GM12891 (cell line): ENCODE measurements at regions not wholly inside any gene's neighbourhood (a gene's known extent, or its start where the extent isn't known, plus 50 kb on each side); places are given as distances from the start of the nearest gene placed in this dataset.

Source experiments
- DNase-seq: peaks from one replicate; pipeline ENCODE4 v3.0.0; 2011; ENCODE audit warnings: low spot score; ENCODE audit not compliant: insufficient read length
- FAIRE-seq: peaks from 2 replicates; lab custom pipeline; 2011; peaks lifted over from hg19 to GRCh38; lab: Jason Lieb, UNC
- PAX5 ChIP-seq: IDR thresholded peaks from 2 replicates; pipeline ENCODE4 v1.6.1; 2011; ENCODE audit warnings: low read length, moderate library complexity, mild to moderate bottlenecking; ENCODE audit not compliant: insufficient read depth, severe bottlenecking
- POLR2A ChIP-seq: IDR thresholded peaks from 2 replicates; pipeline ENCODE4 v1.6.1; 2011; ENCODE audit warnings: low read depth, low read length, control low read depth
- POLR2AphosphoS5 ChIP-seq: IDR thresholded peaks from 2 replicates; pipeline ENCODE4 v1.6.1; 2011; ENCODE audit warnings: low read depth, low read length, control low read depth
- POU2F2 ChIP-seq: IDR thresholded peaks from 2 replicates; pipeline ENCODE4 v1.6.1; 2011; ENCODE audit warnings: low read depth, mild to moderate bottlenecking, control low read depth, low read length, moderate library complexity
- SPI1 ChIP-seq: IDR thresholded peaks from 2 replicates; pipeline ENCODE4 v1.6.1; 2011; ENCODE audit warnings: low read depth, low read length, control low read depth
- TAF1 ChIP-seq: IDR thresholded peaks from 2 replicates; pipeline ENCODE4 v1.6.1; 2011; ENCODE audit warnings: low read depth, low read length, control low read depth

- DNase-seq (no peak), FAIRE-seq (no peak)
These were observed 373.4 kb downstream of the NUAK1 start for GRCh38 chr12:105765053-105766014.

GRCh38 chr12:105766029-105766428 is 372.7 kb downstream of the NUAK1 start:
- no peak for TF ChIP-seq POU2F2
- no peak for TF ChIP-seq TAF1
- no peak for TF ChIP-seq POLR2AphosphoS5
- no peak for TF ChIP-seq POLR2A
- FAIRE-seq (no peak), DNase-seq (no peak)

More at GRCh38 chr12:105765053-105766014, 373.4 kb downstream of the NUAK1 start:
- TF ChIP-seq POU2F2 = no peak
- no peak for TF ChIP-seq POLR2A
- TF ChIP-seq SPI1 = no peak
- TF ChIP-seq PAX5 = no peak
- TF ChIP-seq POLR2AphosphoS5 = no peak

GRCh38 chr12:105769486-105769885 is 369.3 kb downstream of the NUAK1 start:
- FAIRE-seq = no peak
- TF ChIP-seq PAX5 = no peak
- TF ChIP-seq SPI1 = no peak
- TF ChIP-seq POU2F2 = no peak
- TF ChIP-seq TAF1 = no peak
- TF ChIP-seq POLR2A = no peak
- no peak for TF ChIP-seq POLR2AphosphoS5
- DNase-seq = no peak

GRCh38 chr12:105773471-105773870 is 365.3 kb downstream of the NUAK1 start:
- no peak for DNase-seq
- TF ChIP-seq PAX5 (no peak), SPI1 (no peak), POU2F2 (no peak), TAF1 (no peak), POLR2A (no peak), POLR2AphosphoS5 (no peak)
- no peak for FAIRE-seq

- no peak for TF ChIP-seq SPI1
- TF ChIP-seq POLR2AphosphoS5 = no peak
- no peak for TF ChIP-seq PAX5
- no peak for TF ChIP-seq POLR2A
- TF ChIP-seq POU2F2 = no peak
- FAIRE-seq = no peak
- no peak for DNase-seq
These were observed 364.7 kb downstream of the NUAK1 start for GRCh38 chr12:105774037-105774436.

- TF ChIP-seq PAX5 (no peak), SPI1 (no peak), POU2F2 (no peak), POLR2AphosphoS5 (no peak), TAF1 (no peak)
- FAIRE-seq (no peak), DNase-seq (no peak)
These were observed 363.4 kb downstream of the NUAK1 start for GRCh38 chr12:105775343-105775742.

GRCh38 chr12:105783983-105784947 is 354.5 kb downstream of the NUAK1 start:
- FAIRE-seq (no peak), DNase-seq (no peak)
- TF ChIP-seq SPI1 (peak; percentile 73), POLR2A (no peak)

- DNase-seq = no peak
- TF ChIP-seq POLR2A (no peak), PAX5 (no peak), TAF1 (no peak), POLR2AphosphoS5 (no peak), SPI1 (no peak), POU2F2 (no peak)
- no peak for FAIRE-seq
These were observed 345.3 kb downstream of the NUAK1 start for GRCh38 chr12:105793421-105793820.

- no peak for FAIRE-seq
- DNase-seq = no peak
- TF ChIP-seq POLR2A = no peak
- TF ChIP-seq POU2F2 = no peak
- no peak for TF ChIP-seq PAX5
- no peak for TF ChIP-seq SPI1
- no peak for TF ChIP-seq TAF1
- TF ChIP-seq POLR2AphosphoS5 = no peak
These were observed 340.4 kb downstream of the NUAK1 start for GRCh38 chr12:105798256-105798845.
